ENCODE measurements at regions not wholly inside any gene's neighbourhood (a gene's known extent, or its start where the extent isn't known, plus 50 kb on each side); places are given as distances from the start of the nearest gene placed in this dataset.

GRCh38 chr18:8462651-8463185, 146.5 kb upstream of the RAB12 start:
- no peak for TF ChIP-seq CTCF (optimal IDR thresholded peaks at IDR 0.05 in 1 of 3, IDR thresholded peaks at IDR 0.05 in 1 of 3, conservative IDR thresholded peaks at IDR 0.05 in 1 of 3; ENCODE audit: extremely low read depth in 1 of 3, insufficient read depth in 2 of 3, low read length in 3 of 3)
- TF ChIP-seq EZH2 (IDR thresholded peaks at IDR 0.05; ENCODE audit: low read length): no peak

Measured in keratinocyte (primary cell).